ENCODE measurements at regions not wholly inside any gene's neighbourhood (a gene's known extent, or its start where the extent isn't known, plus 50 kb on each side); places are given as distances from the start of the nearest gene placed in this dataset.

GRCh38 chr12:124481772-124482566 is 85.4 kb downstream of the NCOR2 start:
- H3K27ac ChIP-seq (ENCODE audit: low read depth in 1 of 2, low read length in 2 of 2), result no peak overlapping the region
- H3K4me1 ChIP-seq (ENCODE audit: insufficient read depth, low read length), result peaks cover 30% of the 10 kb centered on the region
- H3K27ac Mint-ChIP-seq, result no peak overlapping the region
- H3K4me1 Mint-ChIP-seq (ENCODE audit: low read depth), result peaks cover 11% of the 10 kb centered on the region
- no peaks in the 10 kb centered on the region for H3K27me3 Mint-ChIP-seq
- TF ChIP-seq, protein P1, sequence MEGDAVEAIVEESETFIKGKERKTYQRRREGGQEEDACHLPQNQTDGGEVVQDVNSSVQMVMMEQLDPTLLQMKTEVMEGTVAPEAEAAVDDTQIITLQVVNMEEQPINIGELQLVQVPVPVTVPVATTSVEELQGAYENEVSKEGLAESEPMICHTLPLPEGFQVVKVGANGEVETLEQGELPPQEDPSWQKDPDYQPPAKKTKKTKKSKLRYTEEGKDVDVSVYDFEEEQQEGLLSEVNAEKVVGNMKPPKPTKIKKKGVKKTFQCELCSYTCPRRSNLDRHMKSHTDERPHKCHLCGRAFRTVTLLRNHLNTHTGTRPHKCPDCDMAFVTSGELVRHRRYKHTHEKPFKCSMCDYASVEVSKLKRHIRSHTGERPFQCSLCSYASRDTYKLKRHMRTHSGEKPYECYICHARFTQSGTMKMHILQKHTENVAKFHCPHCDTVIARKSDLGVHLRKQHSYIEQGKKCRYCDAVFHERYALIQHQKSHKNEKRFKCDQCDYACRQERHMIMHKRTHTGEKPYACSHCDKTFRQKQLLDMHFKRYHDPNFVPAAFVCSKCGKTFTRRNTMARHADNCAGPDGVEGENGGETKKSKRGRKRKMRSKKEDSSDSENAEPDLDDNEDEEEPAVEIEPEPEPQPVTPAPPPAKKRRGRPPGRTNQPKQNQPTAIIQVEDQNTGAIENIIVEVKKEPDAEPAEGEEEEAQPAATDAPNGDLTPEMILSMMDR (IDR thresholded peaks at IDR 0.05), result no peak
- H3K27me3 ChIP-seq (ENCODE audit: control insufficient read depth in 1 of 2, insufficient read depth in 2 of 2, low read length in 2 of 2), result no peaks in the 10 kb centered on the region
- intact Hi-C loops (cut with DNase I, micrococcal nuclease), result no loop called here
- ATAC-seq (ENCODE audit: poor library complexity), result no peak
- ChIA-PET POLR2A (no interaction called here), CTCF (no interaction called here)
- H3K9me3 ChIP-seq (ENCODE audit: control insufficient read depth in 1 of 2, insufficient read depth in 1 of 2, low read length in 2 of 2), result peaks cover 0 to 21% of the 10 kb centered on the region in 2 experiments
- no peak overlapping the region for H3K4me3 Mint-ChIP-seq
- no peak for DNase-seq
- H3K4me3 ChIP-seq (ENCODE audit: low read length), result no peak overlapping the region
- H3K36me3 ChIP-seq (ENCODE audit: insufficient read depth, low read length), result peaks cover 27% of the 10 kb centered on the region
- H3K36me3 Mint-ChIP-seq (ENCODE audit: low read depth), result peaks cover 54% of the 10 kb centered on the region
- H3K9me3 Mint-ChIP-seq, result no peaks in the 10 kb centered on the region

- intact Hi-C loops (cut with DNase I, micrococcal nuclease), result no loop called here
- Mint-ChIP-seq H3K4me1 (ENCODE audit: low read depth) (peaks cover 11% of the 10 kb centered on the region), H3K27me3 (no peaks in the 10 kb centered on the region), H3K36me3 (ENCODE audit: low read depth) (peaks cover 60% of the 10 kb centered on the region), H3K4me3 (no peak overlapping the region), H3K27ac (peak overlapping the region; percentile 27), H3K9me3 (no peaks in the 10 kb centered on the region)
- ATAC-seq (ENCODE audit: poor library complexity) (no peak), DNase-seq (no peak)
- Histone ChIP-seq H3K27ac (ENCODE audit: low read depth in 1 of 2, low read length in 2 of 2) (no peak overlapping the region), H3K9me3 (ENCODE audit: control insufficient read depth in 1 of 2, insufficient read depth in 1 of 2, low read length in 2 of 2) (peaks cover 0 to 21% of the 10 kb centered on the region in 2 experiments), H3K4me3 (ENCODE audit: low read length) (no peak overlapping the region), H3K27me3 (ENCODE audit: control insufficient read depth in 1 of 2, insufficient read depth in 2 of 2, low read length in 2 of 2) (no peaks in the 10 kb centered on the region), H3K4me1 (ENCODE audit: insufficient read depth, low read length) (peaks cover 30% of the 10 kb centered on the region), H3K36me3 (ENCODE audit: insufficient read depth, low read length) (peaks cover 27% of the 10 kb centered on the region)
- POLR2A ChIA-PET, result no interaction called here
- CTCF ChIA-PET, result no interaction called here
- TF ChIP-seq, protein P1 (IDR thresholded peaks at IDR 0.05), result no peak
Observed at GRCh38 chr12:124481257-124481750, 86.1 kb downstream of the NCOR2 start.

GRCh38 chr12:124480469-124481256 is 86.7 kb downstream of the NCOR2 start:
- POLR2A ChIA-PET, result interaction anchor here (1.0 kb wide), 1 partner anchor 15 kb away, joined by 3 read pairs; no protein-coding TSS in a partner anchor
- TF ChIP-seq, protein P1 (IDR thresholded peaks at IDR 0.05), result no peak

More at GRCh38 chr12:124480469-124481256, 86.7 kb downstream of the NCOR2 start:
- no peaks in the 10 kb centered on the region for H3K27me3 Mint-ChIP-seq
- peaks cover 27% of the 10 kb centered on the region for H3K36me3 ChIP-seq (ENCODE audit: insufficient read depth, low read length)
- DNase-seq, result peak in 4 of 14 experiments; percentile 17 to 71 (median 54)
- H3K4me3 Mint-ChIP-seq, result no peak overlapping the region
- H3K4me1 ChIP-seq (ENCODE audit: insufficient read depth, low read length), result peaks cover 30% of the 10 kb centered on the region
- peaks cover 0 to 21% of the 10 kb centered on the region in 2 experiments for H3K9me3 ChIP-seq (ENCODE audit: control insufficient read depth in 1 of 2, insufficient read depth in 1 of 2, low read length in 2 of 2)
- H3K27me3 ChIP-seq (ENCODE audit: control insufficient read depth in 1 of 2, insufficient read depth in 2 of 2, low read length in 2 of 2), result no peaks in the 10 kb centered on the region
- H3K4me3 ChIP-seq (ENCODE audit: low read length), result no peak overlapping the region
- peak; percentile 67 for ATAC-seq (ENCODE audit: poor library complexity)
- intact Hi-C loops (cut with DNase I, micrococcal nuclease), result no loop called here
- peak overlapping the region; percentile 27 for H3K27ac Mint-ChIP-seq
- H3K9me3 Mint-ChIP-seq, result no peaks in the 10 kb centered on the region
- peaks cover 11% of the 10 kb centered on the region for H3K4me1 Mint-ChIP-seq (ENCODE audit: low read depth)
- peak overlapping the region in 1 of 2 donors; percentile 9 for H3K27ac ChIP-seq (ENCODE audit: low read depth in 1 of 2, low read length in 2 of 2)
- H3K36me3 Mint-ChIP-seq (ENCODE audit: low read depth), result peaks cover 60% of the 10 kb centered on the region
- CTCF ChIA-PET, result no interaction called here

Measured in CD4-positive, alpha-beta T cell (primary cell).